HEK293T (cell line): ENCODE measurements at regions not wholly inside any gene's neighbourhood (a gene's known extent, or its start where the extent isn't known, plus 50 kb on each side); places are given as distances from the start of the nearest gene placed in this dataset.

ENCODE experiments used
- ARNT ChIP-seq: fragments of 450-650 bp; IDR thresholded peaks from 2 replicates; pipeline ENCODE4 v1.6.1; 2017; ENCODE audit warnings: mild to moderate bottlenecking
- BHLHE40 ChIP-seq: fragments of 450-650 bp; IDR thresholded peaks from 2 replicates; pipeline ENCODE4 v1.6.1; 2016; ENCODE audit warnings: mild to moderate bottlenecking, moderate library complexity, borderline replicate concordance
- CTBP1 ChIP-seq: fragments of 450-650 bp; IDR thresholded peaks from 2 replicates; pipeline ENCODE4 v1.6.1; 2016; ENCODE audit warnings: borderline replicate concordance
- ELF4 ChIP-seq: fragments of 450-650 bp; IDR thresholded peaks from 2 replicates; pipeline ENCODE4 v1.6.1; 2017; ENCODE audit warnings: antibody characterized with exemption
- FOXA1 ChIP-seq: fragments of 450-650 bp; IDR thresholded peaks from 2 replicates; pipeline ENCODE4 v1.6.1; 2016; ENCODE audit warnings: mild to moderate bottlenecking
- FOXM1 ChIP-seq: fragments of 450-650 bp; IDR thresholded peaks from 2 replicates; pipeline ENCODE4 v1.6.1; 2017; ENCODE audit warnings: mild to moderate bottlenecking, borderline replicate concordance
- HDGF ChIP-seq: fragments of 450-650 bp; IDR thresholded peaks from 2 replicates; pipeline ENCODE4 v1.6.1; 2017; ENCODE audit warnings: antibody characterized with exemption, borderline replicate concordance
- L3MBTL2 ChIP-seq: fragments of 450-650 bp; conservative IDR thresholded peaks from 2 replicates; pipeline ENCODE4 v1.6.1; 2016; ENCODE audit warnings: mild to moderate bottlenecking
- NFRKB ChIP-seq: fragments of 450-650 bp; IDR thresholded peaks from 2 replicates; pipeline ENCODE4 v1.6.1; 2016; ENCODE audit warnings: mild to moderate bottlenecking, moderate library complexity
- SP1 ChIP-seq: fragments of 450-650 bp; IDR thresholded peaks from 2 replicates; pipeline ENCODE4 v1.6.1; 2017
- SUZ12 ChIP-seq: fragments of 450-650 bp; IDR thresholded peaks from 2 replicates; pipeline ENCODE4 v1.6.1; 2016; ENCODE audit warnings: mild to moderate bottlenecking
- TARDBP ChIP-seq: fragments of 450-650 bp; IDR thresholded peaks from 2 replicates; pipeline ENCODE4 v1.6.1; 2016
- ZNF384 ChIP-seq: fragments of 450-650 bp; IDR thresholded peaks from 2 replicates; pipeline ENCODE4 v1.6.1; 2016
- TF ChIP-seq, protein P1 (sequence below): fragments of 450-650 bp; IDR thresholded peaks from 2 replicates; pipeline ENCODE4 v1.6.1; 2016

DNA sequence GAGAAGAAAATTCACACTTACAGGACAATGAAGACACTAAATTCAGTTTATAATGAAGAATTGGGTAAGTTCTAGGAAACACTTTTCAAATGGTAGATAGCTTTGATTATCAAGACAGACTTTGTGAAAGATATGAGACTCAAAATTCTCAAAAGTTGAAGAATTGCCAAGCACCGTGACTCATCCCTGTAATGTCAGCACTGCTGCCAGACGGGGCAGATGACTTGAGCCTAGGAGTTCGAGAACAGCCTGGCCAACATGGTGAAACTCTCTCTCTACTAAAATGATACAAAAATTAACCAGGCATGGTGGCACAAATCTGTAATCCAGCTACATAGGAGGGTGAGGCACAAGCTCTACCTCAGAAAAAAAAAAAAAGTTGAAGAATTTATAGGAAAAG lies 1820.1 kb upstream of the LRRTM1 start:
- TF ChIP-seq SUZ12 (no peak), FOXM1 (no peak), L3MBTL2 (no peak), SP1 (no peak), ELF4 (no peak), BHLHE40 (no peak), HDGF (no peak), ZNF384 (no peak), CTBP1 (no peak), ARNT (no peak), TARDBP (no peak), FOXA1 (no peak), NFRKB (no peak)
- TF ChIP-seq, protein P1, sequence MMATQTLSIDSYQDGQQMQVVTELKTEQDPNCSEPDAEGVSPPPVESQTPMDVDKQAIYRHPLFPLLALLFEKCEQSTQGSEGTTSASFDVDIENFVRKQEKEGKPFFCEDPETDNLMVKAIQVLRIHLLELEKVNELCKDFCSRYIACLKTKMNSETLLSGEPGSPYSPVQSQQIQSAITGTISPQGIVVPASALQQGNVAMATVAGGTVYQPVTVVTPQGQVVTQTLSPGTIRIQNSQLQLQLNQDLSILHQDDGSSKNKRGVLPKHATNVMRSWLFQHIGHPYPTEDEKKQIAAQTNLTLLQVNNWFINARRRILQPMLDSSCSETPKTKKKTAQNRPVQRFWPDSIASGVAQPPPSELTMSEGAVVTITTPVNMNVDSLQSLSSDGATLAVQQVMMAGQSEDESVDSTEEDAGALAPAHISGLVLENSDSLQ = no peak
